ENCODE measurements at regions not wholly inside any gene's neighbourhood (a gene's known extent, or its start where the extent isn't known, plus 50 kb on each side); places are given as distances from the start of the nearest gene placed in this dataset.

GRCh38 chr17:77398274-77398673 is 257.5 kb downstream of the SEC14L1 start:
- Histone ChIP-seq H3K4me1 (peaks cover 0 to 49% of the 10 kb centered on the region in 2 donors), H3K9me3 (no peaks in the 10 kb centered on the region), H3K27me3 (no peaks in the 10 kb centered on the region), H3K27ac (no peak overlapping the region), H3K36me3 (peaks cover 13% of the 10 kb centered on the region), H3K4me3 (no peak overlapping the region)
- TF ChIP-seq CTCF (IDR thresholded peaks at IDR 0.05): no peak
- no peak for DNase-seq (ENCODE audit: low spot score)

- DNase-seq (ENCODE audit: low spot score): no peak
- Histone ChIP-seq H3K9me3 (no peaks in the 10 kb centered on the region), H3K27me3 (no peaks in the 10 kb centered on the region), H3K36me3 (peaks cover 13% of the 10 kb centered on the region), H3K4me3 (no peak overlapping the region), H3K4me1 (peaks cover 0 to 46% of the 10 kb centered on the region in 2 donors), H3K27ac (no peak overlapping the region)
- no peak for TF ChIP-seq CTCF (IDR thresholded peaks at IDR 0.05)
These were observed 258.7 kb downstream of the SEC14L1 start for GRCh38 chr17:77399319-77399957.

GRCh38 chr17:77400445-77400870 is 259.7 kb downstream of the SEC14L1 start:
- Histone ChIP-seq H3K36me3 (peaks cover 13% of the 10 kb centered on the region), H3K4me1 (peaks cover 0 to 48% of the 10 kb centered on the region in 2 donors), H3K27me3 (no peaks in the 10 kb centered on the region), H3K4me3 (no peak overlapping the region), H3K9me3 (no peaks in the 10 kb centered on the region), H3K27ac (peak overlapping the region in 1 of 2 donors; percentile 7)
- peak in 1 of 2 donors; percentile 65 for TF ChIP-seq CTCF (IDR thresholded peaks at IDR 0.05)
- DNase-seq (ENCODE audit: low spot score): no peak

GRCh38 chr17:77402159-77402731 is 261.5 kb downstream of the SEC14L1 start:
- no peak overlapping the region for H3K4me3 ChIP-seq
- H3K27me3 ChIP-seq: no peaks in the 10 kb centered on the region
- DNase-seq (ENCODE audit: low spot score): no peak
- no peaks in the 10 kb centered on the region for H3K9me3 ChIP-seq
- H3K36me3 ChIP-seq: peaks cover 13% of the 10 kb centered on the region
- H3K27ac ChIP-seq: no peak overlapping the region
- no peak for TF ChIP-seq CTCF (IDR thresholded peaks at IDR 0.05)
- peaks cover 0 to 54% of the 10 kb centered on the region in 2 donors for H3K4me1 ChIP-seq

- no peak for TF ChIP-seq CTCF (IDR thresholded peaks at IDR 0.05)
- Histone ChIP-seq H3K27me3 (no peaks in the 10 kb centered on the region), H3K36me3 (peaks cover 13% of the 10 kb centered on the region), H3K4me1 (peaks cover 0 to 65% of the 10 kb centered on the region in 2 donors), H3K9me3 (no peaks in the 10 kb centered on the region), H3K4me3 (no peak overlapping the region), H3K27ac (no peak overlapping the region)
- DNase-seq (ENCODE audit: low spot score): no peak
These were observed 263.1 kb downstream of the SEC14L1 start for GRCh38 chr17:77403854-77404253.

All from right atrium auricular region (tissue), 2 donors.